T1000 (cell line): ENCODE measurements at regions not wholly inside any gene's neighbourhood (a gene's known extent, or its start where the extent isn't known, plus 50 kb on each side); places are given as distances from the start of the nearest gene placed in this dataset.
A peak's percentile ranks its signal among the peaks of the same experiment; 100 is the strongest.

ENCODE experiments used
- DNase-seq: peaks from one replicate; lab custom pipeline; 2025; ENCODE audit warnings: mixed read lengths; lab: John Stamatoyannopoulos, UW

DNA sequence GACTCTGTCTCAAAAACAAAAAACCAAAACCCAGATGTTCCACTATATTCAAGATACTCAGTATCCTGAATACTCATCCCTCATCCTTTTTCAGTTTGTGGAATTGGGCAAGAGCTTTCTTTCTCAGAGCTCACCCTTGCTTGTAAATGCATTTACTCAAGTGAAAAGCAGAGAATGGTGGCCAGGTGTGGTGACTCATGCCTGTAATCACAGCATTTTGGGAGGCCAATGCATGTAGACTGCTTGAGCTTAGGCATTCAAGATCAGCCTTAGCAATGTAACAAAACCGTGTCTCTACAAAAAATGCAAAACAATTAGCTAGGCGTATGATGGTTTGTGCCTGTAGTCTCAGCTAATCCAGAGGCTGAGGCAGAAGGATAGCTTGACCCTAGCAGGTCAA lies 553.2 kb upstream of the AMELY start:
- DNase-seq, result no peak

- no peak for DNase-seq
These were observed 552.2 kb upstream of the AMELY start for GRCh38 chrY:7463711-7464110.

DNA sequence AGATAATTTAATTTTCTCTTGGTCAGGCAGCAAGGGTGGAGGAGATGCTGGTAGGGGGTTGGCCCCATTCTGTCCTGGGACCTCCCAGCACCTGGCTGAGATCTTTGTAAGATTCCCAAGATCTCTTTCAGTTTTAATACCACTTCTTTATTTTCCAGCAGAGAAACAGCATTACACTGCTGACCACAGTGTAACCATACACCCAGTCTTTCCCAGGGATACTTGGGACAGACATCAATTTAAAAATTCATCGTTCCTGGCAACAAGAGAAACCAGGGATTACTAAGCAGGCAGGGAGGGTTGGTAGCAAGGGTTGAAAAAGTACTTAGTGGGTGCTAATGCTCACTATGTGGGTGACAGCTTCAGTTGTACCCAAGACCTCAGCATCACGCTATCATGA lies 551.6 kb upstream of the AMELY start:
- DNase-seq, result no peak

DNA sequence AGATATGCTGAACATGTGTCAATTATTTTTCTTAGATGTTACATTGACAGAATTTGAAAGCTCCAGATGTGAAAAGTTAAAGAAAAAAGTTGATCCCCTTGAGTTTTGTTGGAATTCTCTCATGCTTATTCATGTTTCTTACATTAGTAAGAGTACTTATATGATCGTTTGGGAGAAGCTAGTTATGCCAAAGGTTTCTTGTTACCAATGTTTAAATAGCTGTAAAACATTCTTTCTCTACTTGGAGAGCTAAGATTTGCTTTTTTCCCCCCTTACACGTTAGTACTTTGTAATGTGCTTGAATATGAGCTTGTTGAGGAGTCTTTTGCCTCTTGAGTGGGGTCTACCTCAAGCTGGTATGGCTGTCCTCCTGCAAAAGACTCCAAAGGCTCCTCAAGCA lies 551.1 kb upstream of the AMELY start:
- DNase-seq, result no peak

GRCh38 chrY:7461873-7462525 lies 550.4 kb upstream of the AMELY start:
- DNase-seq, result peak; percentile 59

GRCh38 chrY:7459802-7460201 lies 548.2 kb upstream of the AMELY start:
- DNase-seq, result no peak

- DNase-seq, result no peak
These were observed 546.9 kb upstream of the AMELY start for GRCh38 chrY:7458301-7459078.

GRCh38 chrY:7457286-7458015 lies 545.9 kb upstream of the AMELY start:
- DNase-seq, result no peak

GRCh38 chrY:7455626-7456025 lies 544.1 kb upstream of the AMELY start:
- no peak for DNase-seq

- no peak for DNase-seq
These were observed 541.8 kb upstream of the AMELY start for GRCh38 chrY:7453336-7453735.

DNA sequence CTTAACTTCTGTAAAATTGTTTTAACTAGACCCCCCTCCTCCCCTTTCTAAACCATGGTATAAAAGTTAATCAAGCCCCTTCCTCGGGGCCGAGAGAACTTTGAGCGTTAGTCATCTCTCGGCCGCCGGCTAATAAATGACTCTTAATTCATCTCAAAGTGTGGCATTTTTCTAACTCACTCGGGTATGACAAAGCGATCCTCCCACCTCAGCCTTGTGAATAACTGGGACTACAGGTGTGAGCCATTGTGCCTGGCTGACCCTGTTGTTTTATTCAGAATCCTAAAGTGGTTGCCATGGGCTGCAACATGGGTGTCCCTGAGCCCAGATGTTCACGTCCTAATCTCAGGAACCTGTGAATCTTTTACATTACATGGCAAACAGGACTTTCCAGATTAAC lies 540.7 kb upstream of the AMELY start:
- DNase-seq, result no peak

GRCh38 chrY:7449860-7450259 lies 538.3 kb upstream of the AMELY start:
- DNase-seq, result no peak

DNA sequence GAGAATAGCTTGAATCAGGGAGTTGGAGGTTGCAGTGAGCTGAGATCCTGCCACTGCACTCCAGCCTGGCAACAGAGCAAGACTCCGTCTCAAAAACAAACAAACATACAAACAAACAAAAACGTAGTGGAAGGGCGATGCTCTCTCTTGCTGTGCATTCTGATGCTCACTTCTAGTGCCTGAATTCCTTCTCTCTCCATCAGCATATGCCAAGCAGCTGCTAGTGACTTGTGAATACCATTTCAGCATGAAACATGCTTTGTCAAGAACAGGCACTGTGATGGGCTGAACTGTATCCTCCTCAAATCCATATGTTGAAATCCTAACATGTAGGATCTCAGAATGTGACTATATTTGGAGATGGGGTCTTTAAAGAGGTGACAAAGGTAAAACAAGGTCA lies 537.1 kb upstream of the AMELY start:
- DNase-seq, result no peak

GRCh38 chrY:7447881-7448516 lies 536.4 kb upstream of the AMELY start:
- DNase-seq, result no peak

- DNase-seq, result no peak
These were observed 532.6 kb upstream of the AMELY start for GRCh38 chrY:7444141-7444540.

GRCh38 chrY:7440796-7441530 lies 529.4 kb upstream of the AMELY start:
- no peak for DNase-seq

DNA sequence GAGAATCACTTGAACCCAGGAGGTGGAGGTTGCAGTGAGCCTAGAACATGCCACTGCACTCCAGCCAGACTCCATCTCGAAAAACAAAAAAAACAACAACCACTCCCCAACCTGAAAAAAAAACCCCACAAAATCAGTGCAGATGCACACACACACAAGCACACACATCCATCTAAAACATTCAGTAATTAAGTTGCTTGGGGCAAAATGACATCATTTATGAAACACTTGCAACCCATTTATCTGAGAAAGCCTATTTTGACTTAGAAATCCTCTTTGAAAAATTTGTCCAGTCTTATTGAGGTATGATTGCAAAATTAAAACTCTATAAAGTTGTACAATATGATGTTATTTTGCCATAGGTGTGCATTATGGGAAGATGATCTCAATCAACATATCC lies 525.5 kb upstream of the AMELY start:
- DNase-seq, result no peak

- peak; percentile 40 for DNase-seq
These were observed 522.6 kb upstream of the AMELY start for GRCh38 chrY:7433817-7434809.

DNA sequence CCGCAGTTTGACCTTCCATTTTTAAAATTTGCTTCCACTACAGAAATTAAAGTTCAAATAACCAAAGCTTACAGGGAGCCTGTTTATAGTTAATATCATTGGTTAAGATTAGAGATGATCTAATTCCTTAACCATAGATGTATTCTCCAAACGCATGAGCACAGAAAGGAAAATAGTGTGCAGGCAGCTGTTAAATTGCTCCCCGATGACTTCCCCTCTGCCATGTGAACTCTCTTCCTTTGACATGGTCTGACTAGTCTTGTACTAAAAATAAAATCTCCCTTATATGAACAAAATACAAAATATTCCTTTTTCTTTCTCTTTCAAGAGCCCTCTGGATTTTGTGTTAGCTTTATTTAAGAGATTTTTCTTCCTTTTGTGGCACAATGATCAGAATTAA lies 507.6 kb upstream of the AMELY start:
- DNase-seq, result no peak

GRCh38 chrY:7417946-7418345 lies 506.4 kb upstream of the AMELY start:
- no peak for DNase-seq

GRCh38 chrY:7416406-7416805 lies 504.9 kb upstream of the AMELY start:
- DNase-seq, result no peak
